Glutamatergic neuron (in vitro differentiated cells): ENCODE measurements at regions not wholly inside any gene's neighbourhood (a gene's known extent, or its start where the extent isn't known, plus 50 kb on each side); places are given as distances from the start of the nearest gene placed in this dataset.

Source experiments
- DNase-seq: peaks from one replicate; pipeline ENCODE4 v3.0.0; 2022
- H3K27ac Mint-ChIP-seq: one replicate; pipeline ENCODE4 v1.8.0; 2020; ENCODE audit warnings: mild to moderate bottlenecking, mixed read lengths, inconsistent platforms; ENCODE audit not compliant: unreplicated experiment
- H3K27me3 Mint-ChIP-seq: one replicate; pipeline ENCODE4 v1.8.0; 2020; ENCODE audit warnings: mild to moderate bottlenecking, moderate library complexity, mixed read lengths, inconsistent platforms; ENCODE audit not compliant: unreplicated experiment
- H3K36me3 Mint-ChIP-seq: one replicate; pipeline ENCODE4 v1.8.0; 2020; ENCODE audit warnings: mild to moderate bottlenecking, mixed read lengths, inconsistent platforms; ENCODE audit not compliant: unreplicated experiment
- H3K4me1 Mint-ChIP-seq: one replicate; pipeline ENCODE4 v1.8.0; 2020; ENCODE audit warnings: mild to moderate bottlenecking, low read depth, mixed read lengths, inconsistent platforms; ENCODE audit not compliant: unreplicated experiment
- H3K4me3 Mint-ChIP-seq: one replicate; pipeline ENCODE4 v1.8.0; 2020; ENCODE audit warnings: mild to moderate bottlenecking, mixed read lengths, inconsistent platforms; ENCODE audit not compliant: unreplicated experiment
- H3K9me3 Mint-ChIP-seq: one replicate; pipeline ENCODE4 v1.8.0; 2020; ENCODE audit warnings: mild to moderate bottlenecking, moderate library complexity, mixed read lengths, inconsistent platforms; ENCODE audit not compliant: unreplicated experiment
- TF ChIP-seq, protein P1 (sequence below): fragments of 200-600 bp; sonication (generic); IDR thresholded peaks from one replicate; pipeline ENCODE4 v1.5.0; 2021; ENCODE audit not compliant: partially characterized antibody, unreplicated experiment

DNA sequence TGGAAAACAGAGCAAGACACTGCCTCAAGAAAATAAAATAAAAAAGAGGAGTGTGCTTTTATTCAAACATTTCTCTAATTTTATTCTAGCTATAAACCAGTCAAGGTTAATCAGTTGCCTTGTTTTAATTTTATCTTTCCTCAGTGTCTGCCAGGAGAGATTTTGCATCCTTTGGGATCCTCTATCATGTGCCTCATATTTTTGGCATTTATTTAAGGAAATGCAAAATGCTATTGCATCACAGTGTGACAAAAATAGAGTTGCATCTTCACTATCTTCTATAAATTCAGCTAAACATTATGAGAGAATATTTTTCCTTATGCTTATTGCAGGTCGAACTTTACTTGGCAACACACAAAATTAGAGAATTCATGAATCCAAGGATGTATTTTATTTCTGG is 639.0 kb upstream of the KLF12 start:
- H3K4me1 Mint-ChIP-seq: no peaks in the 10 kb centered on the region
- no peaks in the 10 kb centered on the region for H3K9me3 Mint-ChIP-seq
- no peak overlapping the region for H3K27ac Mint-ChIP-seq
- H3K4me3 Mint-ChIP-seq: no peak overlapping the region
- TF ChIP-seq, protein P1, sequence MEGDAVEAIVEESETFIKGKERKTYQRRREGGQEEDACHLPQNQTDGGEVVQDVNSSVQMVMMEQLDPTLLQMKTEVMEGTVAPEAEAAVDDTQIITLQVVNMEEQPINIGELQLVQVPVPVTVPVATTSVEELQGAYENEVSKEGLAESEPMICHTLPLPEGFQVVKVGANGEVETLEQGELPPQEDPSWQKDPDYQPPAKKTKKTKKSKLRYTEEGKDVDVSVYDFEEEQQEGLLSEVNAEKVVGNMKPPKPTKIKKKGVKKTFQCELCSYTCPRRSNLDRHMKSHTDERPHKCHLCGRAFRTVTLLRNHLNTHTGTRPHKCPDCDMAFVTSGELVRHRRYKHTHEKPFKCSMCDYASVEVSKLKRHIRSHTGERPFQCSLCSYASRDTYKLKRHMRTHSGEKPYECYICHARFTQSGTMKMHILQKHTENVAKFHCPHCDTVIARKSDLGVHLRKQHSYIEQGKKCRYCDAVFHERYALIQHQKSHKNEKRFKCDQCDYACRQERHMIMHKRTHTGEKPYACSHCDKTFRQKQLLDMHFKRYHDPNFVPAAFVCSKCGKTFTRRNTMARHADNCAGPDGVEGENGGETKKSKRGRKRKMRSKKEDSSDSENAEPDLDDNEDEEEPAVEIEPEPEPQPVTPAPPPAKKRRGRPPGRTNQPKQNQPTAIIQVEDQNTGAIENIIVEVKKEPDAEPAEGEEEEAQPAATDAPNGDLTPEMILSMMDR: no peak
- H3K27me3 Mint-ChIP-seq: no peaks in the 10 kb centered on the region
- DNase-seq: no peak
- H3K36me3 Mint-ChIP-seq: no peaks in the 10 kb centered on the region

GRCh38 chr13:74771964-74772363 is 637.8 kb upstream of the KLF12 start:
- no peaks in the 10 kb centered on the region for H3K9me3 Mint-ChIP-seq
- H3K27ac Mint-ChIP-seq: no peak overlapping the region
- TF ChIP-seq, protein P1: no peak
- H3K4me3 Mint-ChIP-seq: no peak overlapping the region
- no peak for DNase-seq
- H3K4me1 Mint-ChIP-seq: no peaks in the 10 kb centered on the region
- H3K36me3 Mint-ChIP-seq: no peaks in the 10 kb centered on the region
- H3K27me3 Mint-ChIP-seq: no peaks in the 10 kb centered on the region

- Mint-ChIP-seq H3K4me1 (no peaks in the 10 kb centered on the region), H3K4me3 (no peak overlapping the region), H3K27me3 (no peaks in the 10 kb centered on the region), H3K9me3 (peaks cover 4% of the 10 kb centered on the region), H3K36me3 (no peaks in the 10 kb centered on the region), H3K27ac (no peak overlapping the region)
- TF ChIP-seq, protein P1: no peak
- DNase-seq: no peak
These were observed 636.2 kb upstream of the KLF12 start for GRCh38 chr13:74770361-74770760.

DNA sequence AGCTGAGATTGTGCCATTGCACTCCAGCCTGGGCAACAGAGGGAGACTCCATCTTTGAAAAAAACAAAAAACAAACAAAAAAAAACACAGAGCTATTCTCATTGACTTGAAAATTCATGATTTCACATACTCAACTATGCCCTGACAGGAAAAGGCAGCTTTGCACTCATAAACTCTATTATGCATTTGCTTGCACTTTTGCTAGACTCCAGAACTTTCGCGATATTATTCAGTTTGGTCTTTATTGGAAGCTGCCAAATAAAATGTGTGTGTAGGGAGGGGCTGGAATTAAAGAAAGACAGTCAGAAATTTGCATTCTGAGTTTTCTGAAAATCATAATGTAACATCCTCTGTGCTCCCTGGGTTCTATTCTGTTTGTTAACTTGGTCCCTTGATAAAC is 635.1 kb upstream of the KLF12 start:
- no peaks in the 10 kb centered on the region for H3K27me3 Mint-ChIP-seq
- no peaks in the 10 kb centered on the region for H3K4me1 Mint-ChIP-seq
- no peak overlapping the region for H3K4me3 Mint-ChIP-seq
- DNase-seq: no peak
- no peak overlapping the region for H3K27ac Mint-ChIP-seq
- H3K9me3 Mint-ChIP-seq: peaks cover 4% of the 10 kb centered on the region
- H3K36me3 Mint-ChIP-seq: no peaks in the 10 kb centered on the region
- TF ChIP-seq, protein P1: no peak

GRCh38 chr13:74768521-74769085 is 634.4 kb upstream of the KLF12 start:
- Mint-ChIP-seq H3K9me3 (peaks cover 4% of the 10 kb centered on the region), H3K4me1 (no peaks in the 10 kb centered on the region), H3K27ac (no peak overlapping the region), H3K27me3 (no peaks in the 10 kb centered on the region), H3K36me3 (no peaks in the 10 kb centered on the region), H3K4me3 (no peak overlapping the region)
- no peak for DNase-seq
- TF ChIP-seq, protein P1: no peak
